ENCODE measurements at regions not wholly inside any gene's neighbourhood (a gene's known extent, or its start where the extent isn't known, plus 50 kb on each side); places are given as distances from the start of the nearest gene placed in this dataset.

GRCh38 chr3:102063572-102063971 lies 214.3 kb downstream of the NFKBIZ start:
- TF ChIP-seq POLR2A (IDR thresholded peaks at IDR 0.05), result no peak
- TF ChIP-seq CTCF (IDR thresholded peaks at IDR 0.05), result no peak
- H3K4me1 ChIP-seq, result no peaks in the 10 kb centered on the region
- no peak overlapping the region for H3K27ac ChIP-seq
- ATAC-seq, result no peak
- no peak for DNase-seq
- H3K4me3 ChIP-seq, result no peak overlapping the region
- intact Hi-C loops (cut with DNase I), result no loop called here
- H3K9me3 ChIP-seq, result no peaks in the 10 kb centered on the region
- H3K36me3 ChIP-seq, result no peaks in the 10 kb centered on the region
- 75% methylated on average over 5 of the region's 8 CpGs for WGBS (ENCODE audit: insufficient coverage, low coverage, low lambda C conversion rate, missing lambda C conversion rate)
- no peaks in the 10 kb centered on the region for H3K27me3 ChIP-seq

GRCh38 chr3:102066470-102066869 lies 217.2 kb downstream of the NFKBIZ start:
- no peaks in the 10 kb centered on the region for H3K4me1 ChIP-seq
- intact Hi-C loops (cut with DNase I), result no loop called here
- H3K9me3 ChIP-seq, result no peaks in the 10 kb centered on the region
- ATAC-seq, result no peak
- no peak for DNase-seq
- no peak for TF ChIP-seq CTCF (IDR thresholded peaks at IDR 0.05)
- no peak for TF ChIP-seq POLR2A (IDR thresholded peaks at IDR 0.05)
- no peak overlapping the region for H3K27ac ChIP-seq
- H3K27me3 ChIP-seq, result no peaks in the 10 kb centered on the region
- H3K4me3 ChIP-seq, result no peak overlapping the region
- no peaks in the 10 kb centered on the region for H3K36me3 ChIP-seq
- WGBS (ENCODE audit: insufficient coverage, low coverage, low lambda C conversion rate, missing lambda C conversion rate), result 100% methylated on average over 1 of the region's 1 CpG

- Histone ChIP-seq H3K36me3 (no peaks in the 10 kb centered on the region), H3K27ac (no peak overlapping the region), H3K4me1 (no peaks in the 10 kb centered on the region), H3K9me3 (no peaks in the 10 kb centered on the region), H3K27me3 (no peaks in the 10 kb centered on the region), H3K4me3 (no peak overlapping the region)
- WGBS (ENCODE audit: insufficient coverage, low coverage, low lambda C conversion rate, missing lambda C conversion rate), result 57% methylated on average over 1 of the region's 1 CpG
- intact Hi-C loops (cut with DNase I), result no loop called here
- ATAC-seq (no peak), DNase-seq (no peak)
- no peak for TF ChIP-seq CTCF (IDR thresholded peaks at IDR 0.05)
- TF ChIP-seq POLR2A (IDR thresholded peaks at IDR 0.05), result no peak
Measured at GRCh38 chr3:102068327-102068726, 219.0 kb downstream of the NFKBIZ start.

GRCh38 chr3:102068736-102069135 lies 219.4 kb downstream of the NFKBIZ start:
- Histone ChIP-seq H3K36me3 (no peaks in the 10 kb centered on the region), H3K4me1 (no peaks in the 10 kb centered on the region), H3K9me3 (no peaks in the 10 kb centered on the region), H3K27me3 (no peaks in the 10 kb centered on the region), H3K27ac (no peak overlapping the region), H3K4me3 (no peak overlapping the region)
- WGBS (ENCODE audit: insufficient coverage, low coverage, low lambda C conversion rate, missing lambda C conversion rate), result 82% methylated on average over 2 of the region's 2 CpGs
- intact Hi-C loops (cut with DNase I), result no loop called here
- no peak for ATAC-seq
- no peak for DNase-seq
- TF ChIP-seq CTCF (IDR thresholded peaks at IDR 0.05) (no peak), POLR2A (IDR thresholded peaks at IDR 0.05) (no peak)

DNA sequence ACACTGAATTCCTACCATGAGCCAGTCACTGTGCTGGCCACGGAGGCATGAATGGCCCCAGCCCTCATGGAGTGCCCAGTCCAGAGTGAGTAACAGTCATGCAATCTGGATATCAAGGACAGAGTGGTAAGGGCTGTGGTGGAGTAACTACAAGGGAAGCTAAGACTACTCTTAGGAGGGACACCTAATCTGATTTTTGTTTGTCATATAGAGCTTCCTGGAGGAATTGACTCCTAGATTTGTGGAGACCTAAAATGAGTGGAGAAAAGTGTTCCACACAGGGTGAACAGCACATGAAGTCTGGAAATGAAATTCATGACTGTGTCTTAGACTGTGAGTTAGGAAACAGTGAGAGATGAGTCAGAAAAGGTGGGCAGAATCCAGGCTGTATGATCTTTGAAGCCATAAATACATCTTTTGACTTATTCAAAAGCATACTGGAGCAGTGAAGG lies 219.9 kb downstream of the NFKBIZ start:
- TF ChIP-seq POLR2A (IDR thresholded peaks at IDR 0.05) (no peak), CTCF (IDR thresholded peaks at IDR 0.05) (no peak)
- intact Hi-C loops (cut with DNase I), result no loop called here
- no peaks in the 10 kb centered on the region for H3K4me1 ChIP-seq
- H3K4me3 ChIP-seq, result no peak overlapping the region
- no peaks in the 10 kb centered on the region for H3K36me3 ChIP-seq
- H3K9me3 ChIP-seq, result no peaks in the 10 kb centered on the region
- no peaks in the 10 kb centered on the region for H3K27me3 ChIP-seq
- WGBS (ENCODE audit: insufficient coverage, low coverage, low lambda C conversion rate, missing lambda C conversion rate), result 83% methylated on average over 1 of the region's 1 CpG
- ATAC-seq (no peak), DNase-seq (no peak)
- no peak overlapping the region for H3K27ac ChIP-seq

All from right lobe of liver (tissue), 6 donors.